Stimulated activated memory B cell treated with anti-CD40 and anti-IgM and Interleukin-4, amounts not matched to agents 10 μg/mL and 1 μg/mL and 100 μg/mL, for 72 hours (primary cell): ENCODE measurements at regions not wholly inside any gene's neighbourhood (a gene's known extent, or its start where the extent isn't known, plus 50 kb on each side); places are given as distances from the start of the nearest gene placed in this dataset.

ENCODE experiments used
- ATAC-seq: fragments of 150-1000 bp; cut with Tn5 transposase; 2 replicates; pipeline ENCODE4 v1.10.0; 2021
- H3K27ac Mint-ChIP-seq: one replicate; pipeline ENCODE4 v1.8.0; 2022; ENCODE audit warnings: mild to moderate bottlenecking, mixed read lengths
- H3K27me3 Mint-ChIP-seq: one replicate; pipeline ENCODE4 v1.8.0; 2022; ENCODE audit warnings: mixed read lengths
- H3K36me3 Mint-ChIP-seq: one replicate; pipeline ENCODE4 v1.8.0; 2022; ENCODE audit warnings: mixed read lengths
- H3K4me1 Mint-ChIP-seq: one replicate; pipeline ENCODE4 v1.8.0; 2022; ENCODE audit warnings: mixed read lengths
- H3K4me3 Mint-ChIP-seq: one replicate; pipeline ENCODE4 v1.8.0; 2022; ENCODE audit warnings: mild to moderate bottlenecking, moderate library complexity, mixed read lengths
- H3K9me3 Mint-ChIP-seq: one replicate; pipeline ENCODE4 v1.8.0; 2022; ENCODE audit warnings: mixed read lengths

DNA sequence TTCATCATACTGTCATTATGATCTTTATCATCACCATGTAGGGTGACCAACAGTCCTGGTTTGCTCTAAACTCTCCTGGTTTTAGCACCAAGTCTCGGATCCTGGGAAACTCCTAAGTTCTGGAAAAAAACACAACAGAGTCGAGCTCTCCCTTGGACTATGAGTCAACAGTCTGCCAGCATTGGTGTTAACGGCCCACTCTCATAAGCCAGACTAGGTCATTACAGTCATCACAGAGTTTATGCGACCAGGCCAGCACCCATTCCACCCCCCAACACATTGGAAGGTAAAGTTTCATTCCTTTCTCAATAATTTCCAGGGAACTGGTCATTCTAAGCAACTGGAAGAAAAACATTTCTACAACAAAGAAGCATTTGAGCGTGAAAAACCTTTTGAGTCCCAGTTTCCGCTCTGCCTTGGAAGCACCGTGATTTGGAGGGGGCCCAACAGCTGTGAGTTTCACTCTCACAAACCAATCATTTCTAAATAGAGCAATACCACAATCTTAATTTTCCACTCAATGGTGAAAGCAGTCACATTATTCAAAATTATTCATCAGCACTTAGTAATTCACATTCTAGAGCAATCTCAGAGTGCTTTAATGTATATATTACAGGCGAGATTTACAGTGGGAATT is 445.0 kb downstream of the CDH26 start:
- Mint-ChIP-seq H3K9me3 (peaks cover 7% of the 10 kb centered on the region), H3K4me1 (no peaks in the 10 kb centered on the region), H3K27me3 (no peaks in the 10 kb centered on the region), H3K36me3 (no peaks in the 10 kb centered on the region), H3K27ac (no peak overlapping the region), H3K4me3 (no peak overlapping the region)
- ATAC-seq, result no peak

DNA sequence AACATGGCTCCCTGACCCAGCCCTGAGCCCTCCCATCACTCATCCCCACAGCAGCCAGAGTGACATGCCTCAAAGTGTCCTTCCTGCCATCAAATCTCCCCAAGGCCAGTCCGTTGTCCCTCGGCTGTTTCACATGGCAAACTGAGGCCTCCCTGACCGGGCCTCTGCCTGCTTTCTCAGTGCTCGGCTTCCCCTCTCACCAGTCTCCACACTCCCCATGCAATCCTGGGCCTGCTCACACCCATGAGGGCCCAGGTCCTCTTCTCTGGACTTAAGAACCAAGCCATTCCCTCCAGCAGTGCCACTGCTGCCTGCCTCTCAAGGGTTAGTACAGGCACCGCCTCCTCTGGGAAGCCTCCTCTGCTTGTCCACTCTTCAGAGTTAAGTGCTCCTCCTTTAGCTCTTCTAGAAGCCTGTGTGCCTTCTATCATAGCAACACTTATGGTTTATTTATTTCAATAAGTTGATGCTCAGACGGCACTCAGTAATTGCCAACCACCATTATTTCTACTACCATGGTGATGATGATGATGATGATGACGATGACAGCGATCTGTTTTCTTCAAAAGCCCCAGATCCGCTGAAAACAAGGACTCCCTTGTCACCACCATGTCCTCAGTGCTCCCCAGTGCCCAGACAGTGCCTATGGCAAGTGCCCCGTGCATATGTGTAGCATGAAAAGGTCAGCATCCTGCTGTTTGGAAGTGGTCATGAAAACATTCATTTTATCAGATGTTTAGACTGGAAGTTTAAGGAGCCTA is 449.0 kb downstream of the CDH26 start:
- H3K4me1 Mint-ChIP-seq, result no peaks in the 10 kb centered on the region
- H3K27ac Mint-ChIP-seq, result no peak overlapping the region
- H3K36me3 Mint-ChIP-seq, result no peaks in the 10 kb centered on the region
- no peak for ATAC-seq
- H3K4me3 Mint-ChIP-seq, result no peak overlapping the region
- peaks cover 2% of the 10 kb centered on the region for H3K9me3 Mint-ChIP-seq
- H3K27me3 Mint-ChIP-seq, result no peaks in the 10 kb centered on the region

DNA sequence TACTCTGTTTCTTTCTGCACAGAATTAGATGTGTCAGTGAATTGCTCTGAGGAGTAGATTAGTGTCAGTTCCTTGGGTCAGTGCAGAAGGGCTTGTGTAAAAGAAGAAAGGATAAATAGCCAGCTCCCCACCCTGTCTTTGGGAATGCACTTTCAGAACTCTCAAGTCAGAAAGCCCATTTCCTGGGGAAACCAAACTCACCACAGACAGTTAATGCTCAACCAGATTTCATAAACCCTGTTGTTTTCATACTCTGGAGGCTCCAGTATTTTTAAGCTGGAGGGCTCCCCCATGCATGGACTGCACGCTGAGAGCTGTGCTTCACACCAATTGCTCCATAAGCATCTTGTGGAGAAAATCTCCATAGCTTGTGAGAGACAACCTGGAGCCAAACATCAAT is 449.7 kb downstream of the CDH26 start:
- H3K4me1 Mint-ChIP-seq, result no peaks in the 10 kb centered on the region
- no peak overlapping the region for H3K4me3 Mint-ChIP-seq
- H3K36me3 Mint-ChIP-seq, result no peaks in the 10 kb centered on the region
- H3K9me3 Mint-ChIP-seq, result peaks cover 2% of the 10 kb centered on the region
- no peaks in the 10 kb centered on the region for H3K27me3 Mint-ChIP-seq
- H3K27ac Mint-ChIP-seq, result no peak overlapping the region
- no peak for ATAC-seq

DNA sequence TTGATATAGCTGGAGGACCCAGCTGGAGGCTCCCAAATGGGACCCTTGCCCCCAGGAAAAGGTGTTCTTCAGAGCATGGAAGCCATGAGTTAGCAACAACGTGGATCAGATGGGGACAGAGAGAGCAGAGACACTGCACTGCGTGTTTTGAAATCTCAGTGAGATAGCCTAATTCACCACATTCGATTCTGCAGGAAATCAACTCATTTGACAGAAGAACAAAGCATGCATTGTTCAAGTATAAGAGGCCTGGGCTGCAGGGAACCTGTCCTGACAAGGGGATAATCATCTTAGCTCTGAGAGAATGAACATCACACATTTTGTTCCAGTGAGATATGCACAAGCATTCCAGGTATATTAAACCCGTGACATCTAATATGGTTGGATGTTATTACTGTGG is 450.2 kb downstream of the CDH26 start:
- no peaks in the 10 kb centered on the region for H3K36me3 Mint-ChIP-seq
- ATAC-seq, result no peak
- H3K9me3 Mint-ChIP-seq, result peaks cover 2% of the 10 kb centered on the region
- H3K4me3 Mint-ChIP-seq, result no peak overlapping the region
- H3K4me1 Mint-ChIP-seq, result no peaks in the 10 kb centered on the region
- H3K27me3 Mint-ChIP-seq, result no peaks in the 10 kb centered on the region
- H3K27ac Mint-ChIP-seq, result no peak overlapping the region

DNA sequence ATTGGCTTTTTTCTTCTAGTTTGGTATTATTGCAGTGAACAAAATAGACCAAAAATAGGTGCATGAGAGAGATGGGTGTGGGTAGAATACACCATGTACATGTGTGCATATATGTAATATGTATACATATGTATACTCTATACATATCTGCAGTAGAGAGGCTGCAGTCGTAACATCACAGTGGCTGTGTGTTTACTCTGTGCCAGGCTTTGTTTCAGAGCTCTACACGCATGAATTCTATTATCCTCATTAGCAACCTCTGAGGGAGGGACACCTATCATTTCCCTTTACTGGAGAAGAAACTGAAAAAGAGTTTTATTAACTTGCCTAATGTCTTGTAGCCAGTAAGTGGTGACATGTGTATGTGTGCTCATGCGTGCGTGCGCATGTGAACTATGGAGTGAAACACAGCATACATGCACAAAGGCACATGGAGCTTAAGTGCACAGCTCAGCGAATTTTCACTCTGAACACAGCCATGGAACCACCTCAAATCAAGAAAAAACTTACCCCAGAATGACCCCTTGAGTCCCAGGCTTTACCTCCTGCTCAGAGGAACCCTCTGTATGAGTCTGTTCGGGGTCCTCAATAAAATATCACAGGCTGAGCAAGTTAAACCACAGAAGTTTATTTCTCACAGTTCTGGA is 452.5 kb downstream of the CDH26 start:
- Mint-ChIP-seq H3K4me3 (no peak overlapping the region), H3K9me3 (peaks cover 2% of the 10 kb centered on the region), H3K4me1 (no peaks in the 10 kb centered on the region), H3K27me3 (no peaks in the 10 kb centered on the region), H3K36me3 (no peaks in the 10 kb centered on the region), H3K27ac (no peak overlapping the region)
- no peak for ATAC-seq

DNA sequence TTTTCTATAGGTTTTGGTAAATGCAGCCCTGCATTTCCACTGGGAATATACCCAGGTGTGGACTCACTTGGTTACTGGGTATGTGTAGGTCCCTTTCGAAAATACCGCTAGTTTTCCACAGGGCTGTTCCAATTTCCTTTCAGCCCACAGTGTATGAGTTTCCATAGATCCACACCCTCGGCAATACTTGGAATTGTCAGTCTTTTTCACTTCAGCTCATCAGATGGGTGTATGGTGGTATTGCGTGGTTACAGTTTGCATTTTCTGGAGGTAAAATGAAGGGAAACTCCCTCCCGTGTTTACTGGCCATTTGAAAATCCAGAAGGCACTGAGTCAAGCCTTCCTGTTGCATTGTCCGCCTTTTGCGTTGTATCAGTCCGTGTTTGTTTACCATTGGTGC is 453.6 kb downstream of the CDH26 start:
- H3K36me3 Mint-ChIP-seq, result no peaks in the 10 kb centered on the region
- H3K27ac Mint-ChIP-seq, result no peak overlapping the region
- ATAC-seq, result no peak

DNA sequence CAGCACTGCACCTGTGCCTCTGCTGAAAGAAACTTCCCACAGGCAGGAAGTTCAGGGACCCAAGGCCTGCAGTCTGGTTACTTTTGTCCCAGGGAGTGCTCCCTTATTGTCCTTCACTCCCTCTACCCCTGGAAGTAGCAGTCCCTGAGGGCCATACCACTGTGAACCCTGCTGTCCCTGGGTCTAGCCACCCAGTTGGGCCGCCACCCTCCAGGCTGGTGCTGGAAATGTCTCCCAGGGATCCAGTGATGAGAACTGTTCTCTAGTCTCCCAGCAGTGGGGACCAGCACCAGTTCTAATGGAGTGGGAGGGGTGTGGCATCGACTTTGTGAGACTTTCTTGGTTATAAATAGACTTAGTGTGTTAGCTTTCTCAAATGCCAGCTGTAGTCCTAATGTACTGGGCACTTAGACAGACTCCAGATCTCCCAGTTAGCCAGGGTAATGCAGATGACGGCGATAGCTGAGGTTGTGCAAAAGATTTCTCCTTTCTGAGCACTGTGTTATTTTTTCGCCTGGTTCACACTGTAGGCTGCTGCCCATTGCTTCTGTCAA is 462.5 kb downstream of the CDH26 start:
- no peak overlapping the region for H3K4me3 Mint-ChIP-seq
- H3K27me3 Mint-ChIP-seq, result no peaks in the 10 kb centered on the region
- H3K36me3 Mint-ChIP-seq, result no peaks in the 10 kb centered on the region
- no peaks in the 10 kb centered on the region for H3K9me3 Mint-ChIP-seq
- ATAC-seq, result no peak
- no peaks in the 10 kb centered on the region for H3K4me1 Mint-ChIP-seq
- H3K27ac Mint-ChIP-seq, result no peak overlapping the region

More for the DNA sequence above, 453.6 kb downstream of the CDH26 start:
- Mint-ChIP-seq H3K4me1 (no peaks in the 10 kb centered on the region), H3K9me3 (peaks cover 2% of the 10 kb centered on the region), H3K27me3 (no peaks in the 10 kb centered on the region), H3K4me3 (no peak overlapping the region)

DNA sequence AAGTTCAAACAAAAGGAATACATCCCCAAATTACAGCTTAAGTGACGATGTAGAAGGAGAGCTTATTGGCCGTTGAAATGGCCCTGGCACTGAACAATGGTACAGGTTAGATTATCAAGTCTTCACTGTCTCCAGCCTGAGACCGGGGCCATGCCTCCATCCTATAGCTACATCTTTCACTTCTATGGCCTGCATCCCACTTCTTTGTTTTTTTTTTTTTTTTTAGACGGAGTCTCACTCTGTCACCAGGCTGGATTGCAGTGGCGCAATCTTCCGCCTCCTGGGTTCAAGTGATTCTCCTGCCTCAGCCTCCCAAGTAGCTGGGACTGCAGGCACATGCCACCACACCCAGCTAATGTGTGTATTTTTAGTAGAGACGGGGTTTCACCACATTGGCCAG is 464.6 kb downstream of the CDH26 start:
- Mint-ChIP-seq H3K36me3 (no peaks in the 10 kb centered on the region), H3K4me3 (no peak overlapping the region), H3K27ac (no peak overlapping the region), H3K9me3 (no peaks in the 10 kb centered on the region), H3K4me1 (no peaks in the 10 kb centered on the region), H3K27me3 (no peaks in the 10 kb centered on the region)
- ATAC-seq, result no peak

DNA sequence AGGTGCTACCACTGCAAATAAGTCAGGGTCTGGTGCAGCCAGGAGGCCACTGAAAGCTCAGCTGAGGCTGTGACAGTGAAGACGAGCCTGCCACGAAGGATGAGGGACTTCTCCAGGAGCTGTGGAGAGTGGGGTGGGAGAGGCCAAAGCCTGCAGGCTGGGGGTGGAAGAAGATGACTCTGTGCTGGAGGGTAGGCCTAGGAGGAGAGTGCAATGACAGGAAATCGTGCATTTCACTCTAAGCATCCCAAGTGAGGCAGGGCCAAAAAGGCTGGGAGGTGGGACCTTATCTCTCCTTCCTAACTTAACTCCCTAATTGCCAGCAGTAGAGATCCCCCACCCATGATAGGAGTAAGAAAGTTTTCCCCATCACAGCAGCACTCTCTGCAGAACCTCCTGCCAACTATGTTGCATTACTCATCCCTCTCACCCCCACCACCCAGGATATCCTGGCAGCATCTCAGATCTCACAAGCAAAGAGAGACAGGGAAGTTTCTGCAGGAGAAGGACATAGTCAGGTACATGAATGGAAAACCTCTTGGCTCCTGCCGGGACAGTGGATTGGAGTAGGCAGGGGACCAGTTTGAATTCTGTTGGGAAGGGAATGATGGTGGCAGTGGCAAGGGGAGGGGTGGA is 466.2 kb downstream of the CDH26 start:
- no peak for ATAC-seq
- no peaks in the 10 kb centered on the region for H3K4me1 Mint-ChIP-seq
- no peak overlapping the region for H3K27ac Mint-ChIP-seq
- H3K4me3 Mint-ChIP-seq, result no peak overlapping the region
- no peaks in the 10 kb centered on the region for H3K27me3 Mint-ChIP-seq
- H3K9me3 Mint-ChIP-seq, result peaks cover 2% of the 10 kb centered on the region
- no peaks in the 10 kb centered on the region for H3K36me3 Mint-ChIP-seq

DNA sequence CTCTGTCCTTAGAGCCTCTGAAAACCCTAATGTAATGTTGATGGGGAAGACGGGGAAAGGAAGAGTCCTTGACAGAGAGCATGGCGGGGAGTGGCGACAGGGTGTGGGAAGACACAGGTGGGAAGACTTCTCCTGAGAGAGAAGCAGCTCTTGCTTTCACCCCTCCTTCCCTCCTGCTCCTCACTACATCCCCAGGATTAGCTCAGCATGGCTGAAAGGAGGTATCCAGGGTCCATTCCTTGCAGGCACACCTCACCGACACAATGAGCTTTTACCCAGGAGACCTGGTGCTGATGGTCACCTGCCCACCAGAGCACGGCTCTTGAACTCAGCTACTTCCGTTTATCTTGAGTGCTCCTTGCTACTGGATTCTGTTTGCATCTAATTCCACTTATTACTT is 469.3 kb downstream of the CDH26 start:
- no peak for ATAC-seq
- Mint-ChIP-seq H3K4me1 (no peaks in the 10 kb centered on the region), H3K27me3 (peaks cover 11% of the 10 kb centered on the region), H3K4me3 (no peak overlapping the region), H3K27ac (no peak overlapping the region), H3K9me3 (peaks cover 7% of the 10 kb centered on the region), H3K36me3 (no peaks in the 10 kb centered on the region)

DNA sequence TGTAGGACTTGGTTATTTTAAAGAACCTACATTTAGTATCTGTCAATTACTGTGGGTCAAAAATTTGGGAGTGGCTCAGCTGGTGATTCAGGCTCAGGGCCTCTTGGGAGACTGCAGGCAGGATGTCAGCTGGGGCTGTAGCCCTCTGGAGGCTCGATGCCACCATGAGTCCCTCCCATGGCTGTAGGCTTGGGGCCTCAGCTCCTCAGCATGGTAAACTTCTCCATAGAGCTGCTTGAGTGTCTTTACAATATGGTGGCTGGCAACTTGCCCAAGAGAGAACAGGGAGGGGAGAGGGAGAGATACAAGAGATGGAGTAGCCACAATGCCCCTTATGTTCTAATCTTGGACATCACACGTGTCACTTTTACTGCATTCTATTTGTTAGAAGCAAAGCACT is 470.4 kb downstream of the CDH26 start:
- no peak overlapping the region for H3K27ac Mint-ChIP-seq
- H3K4me3 Mint-ChIP-seq, result no peak overlapping the region
- ATAC-seq, result no peak
- no peaks in the 10 kb centered on the region for H3K36me3 Mint-ChIP-seq
- peaks cover 7% of the 10 kb centered on the region for H3K9me3 Mint-ChIP-seq
- H3K27me3 Mint-ChIP-seq, result peaks cover 11% of the 10 kb centered on the region
- no peaks in the 10 kb centered on the region for H3K4me1 Mint-ChIP-seq

DNA sequence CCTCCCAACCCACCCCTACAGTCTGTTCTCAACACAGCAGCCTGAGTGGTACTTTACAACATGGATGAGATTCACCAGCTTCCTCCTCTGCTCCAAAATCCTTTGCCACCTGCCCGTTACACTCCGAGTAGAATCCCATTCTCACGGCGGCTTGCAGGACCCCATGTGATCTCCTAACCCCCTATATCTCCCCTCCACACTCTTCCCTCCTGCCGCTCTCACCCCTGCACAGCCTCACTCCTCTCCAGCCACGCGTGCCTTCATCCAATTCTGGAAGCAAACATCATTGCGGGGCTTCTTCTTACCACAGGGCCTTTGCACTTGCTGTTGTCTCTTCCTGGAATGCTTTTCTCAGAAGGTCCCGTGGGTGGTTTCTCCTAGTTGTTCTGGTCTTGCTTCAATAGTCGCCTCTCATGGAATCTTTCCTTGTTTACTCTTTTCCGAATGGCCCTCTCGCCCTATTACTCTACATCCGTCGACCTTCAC is 472.3 kb downstream of the CDH26 start:
- no peaks in the 10 kb centered on the region for H3K36me3 Mint-ChIP-seq
- H3K4me1 Mint-ChIP-seq, result no peaks in the 10 kb centered on the region
- peaks cover 11% of the 10 kb centered on the region for H3K27me3 Mint-ChIP-seq
- H3K27ac Mint-ChIP-seq, result no peak overlapping the region
- H3K9me3 Mint-ChIP-seq, result peaks cover 7% of the 10 kb centered on the region
- ATAC-seq, result no peak
- H3K4me3 Mint-ChIP-seq, result no peak overlapping the region

DNA sequence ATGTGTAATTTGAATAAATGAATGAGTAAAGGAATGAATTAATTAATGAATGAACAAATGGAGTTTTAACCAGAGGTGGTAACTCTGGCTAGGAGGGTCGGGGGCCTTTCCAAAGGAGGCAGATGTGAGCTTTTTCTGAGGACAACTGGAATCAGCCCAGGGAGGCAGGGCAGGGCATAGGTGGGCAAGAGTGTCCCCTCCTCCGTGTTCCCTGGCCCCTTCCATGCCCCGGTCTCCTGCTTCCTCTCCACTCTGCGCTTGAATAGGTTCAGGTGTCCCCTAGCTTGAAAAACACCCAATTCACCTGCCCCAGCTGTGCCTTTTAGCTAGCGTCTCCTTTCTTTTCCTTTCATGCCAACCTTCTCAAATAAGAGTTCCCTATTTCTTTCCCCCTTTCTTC is 473.1 kb downstream of the CDH26 start:
- Mint-ChIP-seq H3K27ac (no peak overlapping the region), H3K4me1 (no peaks in the 10 kb centered on the region), H3K36me3 (no peaks in the 10 kb centered on the region), H3K4me3 (no peak overlapping the region), H3K27me3 (peaks cover 11% of the 10 kb centered on the region), H3K9me3 (peaks cover 7% of the 10 kb centered on the region)
- ATAC-seq, result no peak

DNA sequence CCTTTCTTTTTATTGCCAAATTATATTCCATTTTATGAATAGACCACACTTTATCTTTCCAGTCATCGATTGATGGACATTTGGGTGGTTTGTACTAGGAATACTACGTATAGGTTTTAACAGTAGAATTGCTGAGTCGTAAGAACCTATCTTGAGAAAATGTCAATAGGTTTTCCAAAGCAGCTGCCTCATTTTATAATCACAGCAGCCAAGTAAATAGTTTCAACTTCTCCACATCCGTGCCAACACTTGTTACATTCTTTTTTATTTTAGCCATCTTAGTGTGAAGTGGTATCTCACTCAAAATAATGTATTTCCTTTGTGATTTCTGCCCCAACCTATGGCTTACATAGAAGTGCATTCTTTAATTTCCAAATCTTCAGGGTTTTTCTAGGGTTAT is 479.2 kb downstream of the CDH26 start:
- ATAC-seq, result no peak
- Mint-ChIP-seq H3K27ac (no peak overlapping the region), H3K4me3 (no peak overlapping the region), H3K4me1 (no peaks in the 10 kb centered on the region), H3K9me3 (peaks cover 6% of the 10 kb centered on the region), H3K27me3 (no peaks in the 10 kb centered on the region), H3K36me3 (no peaks in the 10 kb centered on the region)
